ENCODE measurements at regions not wholly inside any gene's neighbourhood (a gene's known extent, or its start where the extent isn't known, plus 50 kb on each side); places are given as distances from the start of the nearest gene placed in this dataset.
A peak's percentile ranks its signal among the peaks of the same experiment; 100 is the strongest.
"Not testable (repeated sequence)": the region's sequence is repeated elsewhere in the genome, so short reads cannot be mapped to it uniquely, and the experiment has no call there.

- DNase-seq: no peak
Observed at GRCh38 chr5:98158440-98158839, 615.0 kb upstream of the RGMB start.

- DNase-seq: no peak
Observed at GRCh38 chr5:98163796-98164493, 609.5 kb upstream of the RGMB start.

GRCh38 chr5:98168871-98169270, 604.6 kb upstream of the RGMB start:
- DNase-seq: no peak

- DNase-seq: no peak
Observed at GRCh38 chr5:98170994-98171393, 602.5 kb upstream of the RGMB start.

- no peak for DNase-seq
Observed at GRCh38 chr5:98173334-98173733, 600.1 kb upstream of the RGMB start.

GRCh38 chr5:98175474-98175873, 598.0 kb upstream of the RGMB start:
- DNase-seq: no peak

- no peak for DNase-seq
Observed at GRCh38 chr5:98179791-98180755, 593.4 kb upstream of the RGMB start.

GRCh38 chr5:98186128-98186527, 587.3 kb upstream of the RGMB start:
- DNase-seq: no peak

GRCh38 chr5:98187945-98188344, 585.5 kb upstream of the RGMB start:
- DNase-seq: no peak

GRCh38 chr5:98190344-98190743, 583.1 kb upstream of the RGMB start:
- not testable (repeated sequence) for DNase-seq

GRCh38 chr5:98193921-98194760, 579.3 kb upstream of the RGMB start:
- DNase-seq: no peak

- no peak for DNase-seq
Observed at GRCh38 chr5:98200726-98201541, 572.5 kb upstream of the RGMB start.

GRCh38 chr5:98204798-98205197, 568.7 kb upstream of the RGMB start:
- DNase-seq: no peak

- no peak for DNase-seq
Observed at GRCh38 chr5:98205691-98206461, 567.6 kb upstream of the RGMB start.

- no peak for DNase-seq
Observed at GRCh38 chr5:98206566-98206965, 566.9 kb upstream of the RGMB start.

- DNase-seq: no peak
Observed at GRCh38 chr5:98209418-98209817, 564.0 kb upstream of the RGMB start.

GRCh38 chr5:98214240-98215051, 559.0 kb upstream of the RGMB start:
- peak; percentile 85 for DNase-seq

GRCh38 chr5:98217138-98217537, 556.3 kb upstream of the RGMB start:
- DNase-seq: no peak

GRCh38 chr5:98218838-98219237, 554.6 kb upstream of the RGMB start:
- no peak for DNase-seq

GRCh38 chr5:98227489-98227888, 546.0 kb upstream of the RGMB start:
- no peak for DNase-seq

- DNase-seq: no peak
Observed at GRCh38 chr5:98231089-98231488, 542.4 kb upstream of the RGMB start.
